GM12878 (cell line): ENCODE measurements at regions not wholly inside any gene's neighbourhood (a gene's known extent, or its start where the extent isn't known, plus 50 kb on each side); places are given as distances from the start of the nearest gene placed in this dataset.

Source experiments
- CHD1 ChIP-seq: IDR thresholded peaks from 2 replicates; pipeline ENCODE4 v1.6.1; 2012; ENCODE audit warnings: low read depth, low read length, improper control_type of control experiment
- MEF2B ChIP-seq: fragments of 450-650 bp; IDR thresholded peaks from 2 replicates; pipeline ENCODE4 v1.6.1; 2018; ENCODE audit warnings: mild to moderate bottlenecking, moderate library complexity; ENCODE audit not compliant: partially characterized antibody, poor library complexity, severe bottlenecking
- MTA2 ChIP-seq: fragments of 450-650 bp; IDR thresholded peaks from 2 replicates; pipeline ENCODE4 v1.6.1; 2016; ENCODE audit warnings: low read depth, mild to moderate bottlenecking, moderate library complexity
- NBN ChIP-seq: fragments of 450-650 bp; IDR thresholded peaks from 2 replicates; pipeline ENCODE4 v1.6.1; 2016
- RUNX3 ChIP-seq: IDR thresholded peaks from 2 replicates; pipeline ENCODE4 v1.6.1; 2012; ENCODE audit warnings: low read length, inconsistent platforms
- TCF7 ChIP-seq: IDR thresholded peaks from 2 replicates; pipeline ENCODE4 v1.6.1; 2014; ENCODE audit warnings: antibody characterized with exemption, borderline replicate concordance
- ZBTB40 ChIP-seq: fragments of 450-650 bp; IDR thresholded peaks from 2 replicates; pipeline ENCODE4 v1.6.1; 2016; ENCODE audit warnings: mild to moderate bottlenecking, moderate library complexity, borderline replicate concordance
- ZZZ3 ChIP-seq: IDR thresholded peaks from 2 replicates; pipeline ENCODE4 v1.6.1; 2011; ENCODE audit warnings: low read depth; ENCODE audit not compliant: control insufficient read depth, insufficient read length
- TF ChIP-seq, protein P1 (sequence below): fragments of 450-650 bp; IDR thresholded peaks from 2 replicates; pipeline ENCODE4 v1.6.1; 2017; ENCODE audit warnings: low read depth, mild to moderate bottlenecking, moderate library complexity
- TF ChIP-seq, protein P2 (sequence below): fragments of 450-650 bp; IDR thresholded peaks from 2 replicates; pipeline ENCODE4 v1.6.1; 2017; ENCODE audit warnings: mild to moderate bottlenecking
- TF ChIP-seq, protein P3 (sequence below): IDR thresholded peaks from 2 replicates; pipeline ENCODE4 v1.6.1; 2011; ENCODE audit warnings: borderline replicate concordance, low read depth, mild to moderate bottlenecking, moderate library complexity, low read length; ENCODE audit not compliant: insufficient read depth, poor library complexity, severe bottlenecking
- TF ChIP-seq, protein P4 (sequence below): IDR thresholded peaks from 2 replicates; pipeline ENCODE4 v1.6.1; 2012; ENCODE audit warnings: mild to moderate bottlenecking, low read depth, low read length

DNA sequence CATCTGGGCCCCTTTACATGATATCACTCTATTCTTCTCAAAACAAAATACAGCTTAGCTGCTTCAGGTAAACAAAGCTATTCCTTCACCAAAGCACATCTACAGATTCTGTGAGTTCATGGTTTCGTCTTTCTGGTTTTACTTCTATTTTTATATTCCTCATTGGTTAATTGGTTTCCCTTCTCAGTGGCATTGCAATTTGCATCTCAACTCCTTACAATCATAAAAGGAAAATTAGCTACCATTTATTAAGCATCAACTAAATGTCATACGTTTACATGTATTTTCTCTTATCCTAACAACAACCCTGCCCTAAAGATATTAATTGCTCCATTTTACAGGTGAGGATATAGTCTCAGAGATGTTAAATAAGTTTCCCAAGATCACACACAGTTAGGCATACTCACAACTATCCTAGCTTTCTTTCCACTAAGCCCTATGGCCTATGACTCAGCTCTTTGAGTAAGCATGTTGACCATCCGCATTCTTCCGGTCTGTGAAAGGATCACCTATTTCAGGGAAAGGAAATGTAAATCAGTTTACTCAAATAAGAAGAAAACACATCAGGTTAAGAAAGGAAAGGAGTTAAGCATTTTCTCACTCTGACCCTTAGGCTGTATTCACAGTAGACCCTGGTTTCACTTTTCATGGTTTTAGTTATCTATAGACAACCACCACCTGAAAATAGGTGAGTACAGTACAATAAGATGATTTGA lies 146.1 kb downstream of the CAAP1 start (continued):
- TF ChIP-seq, protein P1, sequence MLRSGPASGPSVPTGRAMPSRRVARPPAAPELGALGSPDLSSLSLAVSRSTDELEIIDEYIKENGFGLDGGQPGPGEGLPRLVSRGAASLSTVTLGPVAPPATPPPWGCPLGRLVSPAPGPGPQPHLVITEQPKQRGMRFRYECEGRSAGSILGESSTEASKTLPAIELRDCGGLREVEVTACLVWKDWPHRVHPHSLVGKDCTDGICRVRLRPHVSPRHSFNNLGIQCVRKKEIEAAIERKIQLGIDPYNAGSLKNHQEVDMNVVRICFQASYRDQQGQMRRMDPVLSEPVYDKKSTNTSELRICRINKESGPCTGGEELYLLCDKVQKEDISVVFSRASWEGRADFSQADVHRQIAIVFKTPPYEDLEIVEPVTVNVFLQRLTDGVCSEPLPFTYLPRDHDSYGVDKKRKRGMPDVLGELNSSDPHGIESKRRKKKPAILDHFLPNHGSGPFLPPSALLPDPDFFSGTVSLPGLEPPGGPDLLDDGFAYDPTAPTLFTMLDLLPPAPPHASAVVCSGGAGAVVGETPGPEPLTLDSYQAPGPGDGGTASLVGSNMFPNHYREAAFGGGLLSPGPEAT: no peak
- TF ChIP-seq CHD1 (no peak), TCF7 (no peak), MEF2B (peak; percentile 28), ZZZ3 (no peak), ZBTB40 (no peak), MTA2 (peak; percentile 51; the same call in 1 of the 2 replicates), NBN (no peak), RUNX3 (peak; percentile 47)
- TF ChIP-seq, protein P2, sequence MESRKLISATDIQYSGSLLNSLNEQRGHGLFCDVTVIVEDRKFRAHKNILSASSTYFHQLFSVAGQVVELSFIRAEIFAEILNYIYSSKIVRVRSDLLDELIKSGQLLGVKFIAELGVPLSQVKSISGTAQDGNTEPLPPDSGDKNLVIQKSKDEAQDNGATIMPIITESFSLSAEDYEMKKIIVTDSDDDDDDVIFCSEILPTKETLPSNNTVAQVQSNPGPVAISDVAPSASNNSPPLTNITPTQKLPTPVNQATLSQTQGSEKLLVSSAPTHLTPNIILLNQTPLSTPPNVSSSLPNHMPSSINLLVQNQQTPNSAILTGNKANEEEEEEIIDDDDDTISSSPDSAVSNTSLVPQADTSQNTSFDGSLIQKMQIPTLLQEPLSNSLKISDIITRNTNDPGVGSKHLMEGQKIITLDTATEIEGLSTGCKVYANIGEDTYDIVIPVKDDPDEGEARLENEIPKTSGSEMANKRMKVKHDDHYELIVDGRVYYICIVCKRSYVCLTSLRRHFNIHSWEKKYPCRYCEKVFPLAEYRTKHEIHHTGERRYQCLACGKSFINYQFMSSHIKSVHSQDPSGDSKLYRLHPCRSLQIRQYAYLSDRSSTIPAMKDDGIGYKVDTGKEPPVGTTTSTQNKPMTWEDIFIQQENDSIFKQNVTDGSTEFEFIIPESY: no peak
- TF ChIP-seq, protein P3, sequence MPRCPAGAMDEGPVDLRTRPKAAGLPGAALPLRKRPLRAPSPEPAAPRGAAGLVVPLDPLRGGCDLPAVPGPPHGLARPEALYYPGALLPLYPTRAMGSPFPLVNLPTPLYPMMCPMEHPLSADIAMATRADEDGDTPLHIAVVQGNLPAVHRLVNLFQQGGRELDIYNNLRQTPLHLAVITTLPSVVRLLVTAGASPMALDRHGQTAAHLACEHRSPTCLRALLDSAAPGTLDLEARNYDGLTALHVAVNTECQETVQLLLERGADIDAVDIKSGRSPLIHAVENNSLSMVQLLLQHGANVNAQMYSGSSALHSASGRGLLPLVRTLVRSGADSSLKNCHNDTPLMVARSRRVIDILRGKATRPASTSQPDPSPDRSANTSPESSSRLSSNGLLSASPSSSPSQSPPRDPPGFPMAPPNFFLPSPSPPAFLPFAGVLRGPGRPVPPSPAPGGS: no peak
- TF ChIP-seq, protein P4, sequence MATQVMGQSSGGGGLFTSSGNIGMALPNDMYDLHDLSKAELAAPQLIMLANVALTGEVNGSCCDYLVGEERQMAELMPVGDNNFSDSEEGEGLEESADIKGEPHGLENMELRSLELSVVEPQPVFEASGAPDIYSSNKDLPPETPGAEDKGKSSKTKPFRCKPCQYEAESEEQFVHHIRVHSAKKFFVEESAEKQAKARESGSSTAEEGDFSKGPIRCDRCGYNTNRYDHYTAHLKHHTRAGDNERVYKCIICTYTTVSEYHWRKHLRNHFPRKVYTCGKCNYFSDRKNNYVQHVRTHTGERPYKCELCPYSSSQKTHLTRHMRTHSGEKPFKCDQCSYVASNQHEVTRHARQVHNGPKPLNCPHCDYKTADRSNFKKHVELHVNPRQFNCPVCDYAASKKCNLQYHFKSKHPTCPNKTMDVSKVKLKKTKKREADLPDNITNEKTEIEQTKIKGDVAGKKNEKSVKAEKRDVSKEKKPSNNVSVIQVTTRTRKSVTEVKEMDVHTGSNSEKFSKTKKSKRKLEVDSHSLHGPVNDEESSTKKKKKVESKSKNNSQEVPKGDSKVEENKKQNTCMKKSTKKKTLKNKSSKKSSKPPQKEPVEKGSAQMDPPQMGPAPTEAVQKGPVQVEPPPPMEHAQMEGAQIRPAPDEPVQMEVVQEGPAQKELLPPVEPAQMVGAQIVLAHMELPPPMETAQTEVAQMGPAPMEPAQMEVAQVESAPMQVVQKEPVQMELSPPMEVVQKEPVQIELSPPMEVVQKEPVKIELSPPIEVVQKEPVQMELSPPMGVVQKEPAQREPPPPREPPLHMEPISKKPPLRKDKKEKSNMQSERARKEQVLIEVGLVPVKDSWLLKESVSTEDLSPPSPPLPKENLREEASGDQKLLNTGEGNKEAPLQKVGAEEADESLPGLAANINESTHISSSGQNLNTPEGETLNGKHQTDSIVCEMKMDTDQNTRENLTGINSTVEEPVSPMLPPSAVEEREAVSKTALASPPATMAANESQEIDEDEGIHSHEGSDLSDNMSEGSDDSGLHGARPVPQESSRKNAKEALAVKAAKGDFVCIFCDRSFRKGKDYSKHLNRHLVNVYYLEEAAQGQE: no peak
